ENCODE measurements at regions not wholly inside any gene's neighbourhood (a gene's known extent, or its start where the extent isn't known, plus 50 kb on each side); places are given as distances from the start of the nearest gene placed in this dataset.
"Not testable (repeated sequence)": the region's sequence is repeated elsewhere in the genome, so short reads cannot be mapped to it uniquely, and the experiment has no call there.

DNA sequence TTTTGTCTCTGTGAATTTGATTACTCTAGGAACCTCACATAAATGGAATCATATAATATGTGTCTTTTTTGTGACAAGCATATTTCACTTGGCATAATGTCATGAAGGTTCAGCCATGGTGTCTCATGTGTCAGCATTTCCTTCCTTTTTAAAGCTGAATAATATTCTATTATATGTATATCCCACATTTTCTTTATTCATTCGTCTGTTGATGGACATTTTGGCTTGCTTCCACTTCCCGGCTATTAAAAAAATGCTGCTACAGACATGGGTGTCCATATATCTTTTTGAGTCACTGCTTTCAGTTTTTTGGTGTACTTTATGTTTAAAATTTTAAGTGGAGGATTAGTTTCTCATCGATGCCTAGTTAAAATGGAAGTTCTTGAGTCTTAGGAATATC lies 59.8 kb upstream of the C5orf63 start:
- no peak for DNase-seq

DNA sequence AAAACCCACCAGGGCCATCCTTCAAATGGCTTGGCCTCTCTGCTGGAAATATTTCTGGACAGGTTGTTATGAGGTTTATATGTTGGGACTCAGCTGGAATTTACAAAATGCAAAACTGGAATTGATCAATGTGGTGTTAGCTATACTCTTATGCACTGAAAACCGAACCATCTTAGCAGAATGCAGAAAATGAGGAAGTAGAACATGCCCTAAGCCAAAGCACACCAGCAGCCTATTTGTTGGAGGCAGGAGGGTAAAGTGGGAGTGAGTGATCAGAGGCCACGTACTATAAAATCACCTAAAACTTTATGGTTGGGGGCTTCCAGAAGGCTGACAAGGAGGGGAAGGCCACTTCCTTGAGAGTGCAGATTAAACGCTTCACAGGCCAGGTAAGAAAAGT lies 63.6 kb upstream of the C5orf63 start:
- no peak for DNase-seq

DNA sequence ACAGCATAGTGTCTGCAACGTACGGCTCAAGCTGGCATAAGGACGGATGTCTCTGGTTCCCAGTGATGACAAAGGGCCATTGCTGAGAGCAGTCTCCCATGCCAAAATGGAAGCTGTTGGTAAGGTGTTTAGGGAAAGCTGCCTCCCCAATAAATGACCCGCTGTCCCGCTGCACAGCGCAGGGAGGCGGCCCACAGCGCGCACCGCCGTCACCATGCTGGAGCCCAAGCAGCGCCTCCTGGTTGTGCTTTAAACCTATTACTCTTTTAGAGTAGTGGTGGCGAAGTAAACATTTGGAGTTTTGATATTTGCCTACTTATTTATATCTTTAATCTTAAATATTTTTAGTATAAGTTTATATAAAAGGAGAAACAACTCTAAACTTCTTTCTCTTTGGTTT lies 70.4 kb upstream of the C5orf63 start:
- DNase-seq: no peak

DNA sequence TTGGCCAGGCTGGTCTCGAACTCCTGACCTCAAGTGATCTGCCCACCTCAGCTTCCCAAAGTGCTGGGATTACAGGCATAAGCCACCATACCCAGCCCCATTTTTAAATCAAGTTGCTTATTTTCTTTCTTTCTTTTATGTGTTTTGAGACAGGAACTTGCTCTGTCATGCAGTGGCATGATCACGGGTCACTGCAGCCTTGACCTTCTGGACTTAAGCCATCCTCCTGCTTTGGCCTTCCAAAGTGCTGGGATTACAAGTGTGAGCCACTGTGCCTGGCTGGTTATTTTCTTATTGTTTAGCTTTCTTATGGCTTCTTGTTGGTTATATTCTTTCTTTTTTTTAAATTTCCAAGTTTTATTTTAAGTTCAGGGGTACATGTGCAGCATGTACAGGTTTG lies 79.7 kb upstream of the C5orf63 start:
- DNase-seq: no peak

DNA sequence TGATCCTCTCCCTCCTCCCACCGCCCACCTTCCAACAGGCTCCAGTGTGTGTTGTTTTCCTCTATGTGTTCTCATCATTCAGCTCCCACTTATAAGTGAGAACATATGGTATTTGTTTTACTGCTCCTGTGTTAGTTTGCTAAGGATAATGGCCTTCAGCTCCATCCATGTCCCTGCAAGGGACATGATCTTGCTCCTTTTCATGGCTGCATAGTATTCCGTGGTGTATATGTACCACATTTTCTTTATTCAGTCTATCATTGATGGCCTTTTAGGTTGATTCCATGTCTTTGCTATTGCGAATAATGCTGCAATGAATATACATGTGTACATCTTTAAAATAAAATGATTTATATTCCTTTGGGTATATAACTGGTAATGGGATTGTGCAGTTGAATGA lies 80.2 kb upstream of the C5orf63 start:
- no peak for DNase-seq

DNA sequence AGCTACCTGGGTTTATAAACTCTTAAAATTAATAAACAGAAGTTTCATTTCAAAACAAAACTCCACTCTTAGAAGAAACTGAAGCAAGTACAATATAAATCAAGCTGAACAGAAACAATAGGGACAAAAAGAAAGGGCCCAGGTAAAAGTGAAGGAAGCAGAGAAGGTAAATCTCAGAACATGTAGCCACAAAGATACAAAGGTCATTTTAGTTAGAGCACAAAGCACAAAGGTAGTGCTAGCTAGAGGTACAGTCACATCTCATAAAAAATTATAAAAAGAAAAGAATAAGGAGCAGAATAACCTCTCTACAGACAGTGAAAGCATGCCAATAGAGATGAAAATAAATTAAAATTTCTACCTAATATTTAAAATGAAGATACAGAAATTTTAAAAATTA lies 90.4 kb upstream of the C5orf63 start:
- no peak for DNase-seq

DNA sequence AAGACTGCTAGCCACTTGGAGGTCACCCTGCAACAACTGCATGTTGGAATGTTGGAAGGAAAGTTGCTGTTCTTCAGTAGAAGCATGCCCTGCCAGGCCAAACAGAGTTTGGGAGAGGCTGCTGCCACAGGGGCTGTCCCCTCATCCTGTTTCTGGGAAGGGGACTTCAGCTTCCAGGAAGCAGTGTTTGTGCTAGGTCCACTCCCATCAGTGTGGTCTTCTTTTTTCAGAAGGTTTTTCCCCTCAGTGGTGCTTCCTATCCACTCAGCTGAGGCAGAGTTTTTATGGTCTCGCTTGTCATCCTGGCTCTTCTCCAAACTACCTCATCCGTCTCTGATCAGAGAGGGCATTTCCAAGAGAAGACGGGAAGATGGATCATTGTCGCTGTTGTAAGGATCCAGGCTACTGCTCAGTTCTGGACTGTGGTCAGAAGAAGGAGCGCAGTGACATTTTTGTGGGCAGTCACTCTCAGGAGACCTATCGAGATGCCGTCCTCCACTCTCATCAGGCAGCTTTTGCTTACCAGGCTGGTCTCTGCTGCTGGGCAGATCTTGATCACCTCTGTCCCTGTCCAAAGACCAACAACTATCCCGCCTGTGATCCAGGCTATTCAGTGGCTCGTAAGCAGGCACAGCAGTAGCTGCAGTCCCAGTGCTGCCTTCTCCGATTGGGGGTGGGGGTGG lies 97.8 kb upstream of the C5orf63 start:
- DNase-seq: no peak

DNA sequence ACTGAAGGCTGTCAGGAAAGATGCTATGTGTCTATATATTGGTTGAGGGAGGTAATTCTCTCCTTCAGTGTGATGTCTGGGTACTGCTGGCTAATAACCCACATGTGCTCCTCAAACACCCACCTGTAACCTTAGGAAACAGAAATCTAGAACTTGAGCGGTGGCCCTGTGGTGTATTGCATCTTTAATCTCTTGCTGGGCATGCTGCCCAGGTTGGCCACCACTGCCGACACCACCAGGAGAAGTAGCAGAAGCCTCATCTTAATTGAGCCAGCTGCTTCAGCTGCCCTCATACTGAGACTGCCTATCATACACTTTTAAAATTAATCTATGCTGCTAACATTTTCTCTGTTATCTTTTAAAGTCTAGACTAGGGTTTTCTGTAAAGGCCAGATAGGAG lies 103.5 kb upstream of the C5orf63 start:
- DNase-seq: no peak

DNA sequence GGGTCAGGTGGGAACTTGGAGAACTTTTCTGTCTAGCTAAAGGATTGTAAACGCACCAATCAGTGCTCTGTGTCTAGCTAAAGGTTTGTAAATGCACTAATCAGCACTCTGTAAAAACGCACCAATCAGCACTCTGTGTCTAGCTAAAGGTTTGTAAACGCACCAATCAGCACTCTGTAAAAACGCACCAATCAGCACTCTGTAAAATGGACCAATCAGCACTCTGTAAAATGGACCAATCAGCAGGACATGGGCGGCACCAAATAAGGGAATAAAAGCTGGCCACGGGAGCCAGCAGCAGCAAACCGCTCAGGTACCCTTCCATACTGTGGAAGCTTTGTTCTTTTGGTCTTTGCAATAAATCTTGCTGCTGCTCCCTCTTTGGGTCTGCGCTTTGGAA lies 108.0 kb upstream of the MEGF10 start:
- not testable (repeated sequence) for DNase-seq

DNA sequence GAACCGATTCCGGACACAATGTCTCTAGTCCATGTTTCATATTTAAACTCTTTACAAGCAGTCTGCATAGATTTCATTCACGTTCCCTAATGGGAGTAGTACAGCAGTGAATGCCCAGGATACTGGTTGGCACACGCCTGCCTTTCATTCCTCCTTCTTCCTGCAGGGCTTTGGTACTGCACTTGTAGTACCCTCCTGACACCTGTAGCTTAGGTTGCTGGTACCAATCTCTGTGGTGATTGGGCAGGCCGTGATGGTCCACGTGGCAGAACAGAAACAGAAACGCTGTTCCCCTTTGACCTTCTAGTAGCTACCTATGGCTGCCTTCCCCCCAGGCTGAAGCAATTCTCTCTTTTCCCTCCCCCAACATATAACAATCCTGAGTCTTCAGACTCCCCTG lies 107.3 kb upstream of the MEGF10 start:
- no peak for DNase-seq

DNA sequence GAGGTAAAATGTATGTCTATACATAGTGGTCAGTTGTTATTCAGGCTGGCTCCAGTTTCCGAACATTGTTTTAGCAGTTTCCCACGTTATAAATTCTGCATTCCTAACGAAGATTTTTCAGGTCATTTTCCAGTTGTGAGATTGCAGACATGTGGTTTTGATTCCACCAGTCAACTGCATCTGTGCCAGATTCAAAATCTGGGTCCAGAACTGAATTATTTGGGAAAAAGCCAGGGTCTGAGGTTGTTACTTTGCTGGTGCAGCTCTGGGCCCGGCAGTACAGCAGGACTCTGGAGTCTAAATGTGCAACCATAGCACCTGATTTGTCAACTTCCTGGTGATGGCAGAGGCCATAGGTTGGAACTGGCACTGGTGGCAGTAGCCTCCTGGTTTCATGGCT lies 105.7 kb upstream of the MEGF10 start:
- no peak for DNase-seq

DNA sequence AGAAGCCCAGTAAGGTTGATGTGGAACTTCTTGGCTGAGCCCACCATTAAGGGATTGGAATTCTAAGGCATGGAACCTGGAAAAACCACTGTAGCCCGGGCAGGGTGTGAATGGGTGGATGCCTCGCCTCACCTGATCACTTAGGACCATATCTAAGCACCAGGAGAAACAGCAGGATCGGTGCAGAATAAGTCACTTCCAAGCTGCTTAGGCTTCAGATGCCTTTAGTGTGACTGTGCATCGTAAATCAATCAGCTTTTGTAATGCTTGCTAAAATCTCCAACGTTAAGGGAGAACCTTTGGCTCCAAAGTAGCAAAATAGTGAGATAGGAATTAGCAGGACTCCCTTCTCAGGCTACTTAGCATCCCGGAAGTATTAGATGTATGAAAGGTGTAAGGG lies 103.9 kb upstream of the MEGF10 start:
- DNase-seq: no peak

DNA sequence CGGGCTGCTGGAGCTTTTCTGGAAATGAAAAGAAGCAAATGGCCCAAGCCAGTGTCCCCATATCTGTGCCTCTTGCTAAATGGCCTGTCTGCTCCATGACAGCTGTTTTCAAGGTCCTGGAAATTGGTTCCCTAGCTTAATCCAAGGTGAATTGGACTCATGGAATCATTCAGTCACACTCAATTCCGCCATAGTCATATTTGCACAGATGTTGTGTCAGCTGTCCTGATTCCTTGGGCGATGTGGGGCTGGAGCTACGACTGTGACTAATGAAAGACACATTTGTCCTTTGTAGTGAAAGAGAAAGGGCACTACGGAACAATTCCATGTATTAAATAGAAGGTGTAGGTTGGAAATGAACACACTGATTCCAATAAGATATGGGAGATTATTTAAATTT lies 102.9 kb upstream of the MEGF10 start:
- no peak for DNase-seq

DNA sequence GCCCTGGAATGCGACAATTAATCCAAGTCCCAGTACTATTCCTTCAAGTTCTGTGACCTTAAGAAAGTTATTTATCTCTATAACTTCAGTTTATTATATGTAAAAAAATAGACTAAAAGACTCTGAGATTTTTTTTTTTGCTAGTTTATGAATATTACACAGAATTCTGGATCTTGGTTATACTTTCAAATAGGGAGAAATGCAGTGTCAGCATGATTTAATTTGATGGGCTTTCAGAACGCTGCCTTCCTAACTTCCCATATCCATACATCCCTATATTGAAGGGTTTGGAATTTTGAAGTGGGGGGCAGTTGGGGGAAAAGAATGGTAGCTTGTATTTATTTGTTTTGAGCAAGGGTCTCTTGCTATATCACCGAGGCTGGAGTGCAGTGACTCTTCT lies 98.4 kb upstream of the MEGF10 start:
- no peak for DNase-seq

DNA sequence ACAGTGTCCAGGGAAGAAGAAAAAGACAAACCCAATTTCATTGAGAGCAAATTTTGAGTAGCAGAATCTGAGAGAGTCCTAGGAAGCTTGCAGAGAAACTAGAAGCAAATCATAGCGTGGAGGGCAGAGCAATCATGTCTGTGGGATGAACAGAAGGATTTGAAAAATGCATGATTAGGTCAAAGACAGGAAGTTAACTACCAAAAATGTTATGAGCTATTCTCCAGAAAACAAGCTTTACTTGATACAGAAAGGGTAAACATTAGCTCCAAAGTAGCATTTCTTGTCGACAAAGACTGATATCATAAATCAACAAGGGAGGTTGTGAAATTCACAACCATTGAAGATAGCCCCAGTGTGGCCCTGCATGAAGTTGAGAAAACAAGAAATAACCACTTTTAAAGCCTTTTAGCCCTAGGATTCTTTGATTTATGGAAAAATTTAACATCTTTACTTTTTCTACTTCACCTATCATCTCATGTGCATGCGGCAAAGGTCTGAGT lies 97.7 kb upstream of the MEGF10 start:
- no peak for DNase-seq

DNA sequence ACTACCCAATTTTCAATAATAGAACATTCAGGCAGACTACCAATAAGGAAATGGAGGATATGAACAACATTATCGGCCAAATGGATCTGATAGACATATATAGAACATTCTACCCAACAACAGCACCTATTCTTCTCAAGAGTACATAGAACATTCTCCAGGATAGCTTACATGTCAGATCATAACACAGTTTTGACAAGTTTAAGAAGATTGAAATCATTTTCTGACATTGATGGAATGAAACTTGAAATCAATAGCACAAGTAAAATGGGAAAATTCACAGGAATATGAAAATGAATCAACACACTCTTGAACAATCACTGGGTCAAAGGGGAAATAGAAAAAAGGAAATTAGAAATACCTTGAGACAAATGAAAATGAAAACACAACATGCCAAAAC lies 94.6 kb upstream of the MEGF10 start:
- no peak for DNase-seq

DNA sequence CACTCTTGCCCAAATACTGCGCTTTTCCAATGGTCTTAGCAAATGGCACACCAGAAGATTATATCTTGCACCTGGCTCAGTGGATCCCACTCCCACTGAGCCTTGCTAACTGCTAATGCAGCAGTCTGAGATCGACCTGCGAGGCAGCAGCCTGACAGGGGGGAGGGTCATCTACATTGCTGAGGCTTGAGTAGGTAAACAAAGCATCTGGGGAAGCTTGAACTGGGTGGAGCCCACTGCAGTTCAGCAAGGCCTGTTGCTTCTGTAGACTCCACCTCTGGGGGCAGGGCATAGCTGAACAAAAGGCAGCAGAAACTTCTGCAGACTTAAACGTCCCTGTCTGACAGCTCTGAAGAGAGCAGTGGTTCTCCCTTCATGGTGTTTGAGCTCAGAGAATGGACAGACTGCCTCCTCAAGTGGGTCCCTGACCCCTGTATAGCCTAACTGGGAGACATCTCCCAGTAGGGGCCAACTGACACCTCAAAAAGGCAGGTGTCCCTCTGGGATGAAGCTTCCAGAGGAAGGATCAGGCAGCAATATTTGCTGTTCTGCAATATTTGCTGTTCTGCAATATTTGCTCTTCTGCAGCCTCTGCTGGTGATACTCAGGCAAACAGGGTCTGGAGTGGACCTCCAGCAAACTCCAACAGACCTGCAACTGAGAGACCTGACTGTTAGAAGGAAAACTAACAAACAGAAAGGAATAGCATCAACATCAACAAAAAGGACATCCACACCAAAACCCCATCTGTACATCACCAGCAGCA lies 93.0 kb upstream of the MEGF10 start:
- not testable (repeated sequence) for DNase-seq

DNA sequence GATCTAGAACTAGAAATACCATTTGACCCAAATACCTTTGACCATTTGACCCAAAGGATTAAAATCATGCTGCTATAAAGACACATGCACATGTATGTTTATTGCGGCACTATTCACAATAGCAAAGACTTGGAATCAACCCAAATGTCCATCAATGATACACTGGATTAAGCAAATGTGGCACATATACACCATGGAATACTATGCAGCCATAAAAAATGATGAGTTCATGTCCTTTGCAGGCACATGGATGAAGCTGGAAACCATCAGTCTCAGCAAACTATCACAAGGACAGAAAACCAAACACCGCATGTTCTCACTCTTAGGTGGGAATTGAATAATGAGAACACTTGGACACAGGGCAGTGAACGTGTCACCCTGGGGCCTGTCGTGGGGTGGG lies 87.9 kb upstream of the MEGF10 start:
- not testable (repeated sequence) for DNase-seq

DNA sequence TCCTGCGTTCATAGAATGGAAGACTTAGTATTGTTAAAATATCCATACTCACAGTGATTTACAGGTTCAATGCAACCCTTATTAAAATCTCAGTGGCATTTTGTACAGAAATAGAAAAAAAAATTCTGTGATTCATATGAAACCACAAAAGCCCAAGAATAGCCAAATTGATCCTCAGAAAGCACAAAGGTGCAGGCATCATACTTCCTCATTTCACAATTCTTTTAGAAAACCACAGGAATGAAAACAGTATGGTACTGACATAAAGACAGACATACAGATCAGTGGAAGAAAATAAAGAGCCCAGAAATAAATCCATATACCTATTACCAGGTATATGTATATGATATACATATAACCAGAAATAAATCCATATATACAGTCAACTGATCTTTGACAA lies 86.8 kb upstream of the MEGF10 start:
- DNase-seq: no peak

DNA sequence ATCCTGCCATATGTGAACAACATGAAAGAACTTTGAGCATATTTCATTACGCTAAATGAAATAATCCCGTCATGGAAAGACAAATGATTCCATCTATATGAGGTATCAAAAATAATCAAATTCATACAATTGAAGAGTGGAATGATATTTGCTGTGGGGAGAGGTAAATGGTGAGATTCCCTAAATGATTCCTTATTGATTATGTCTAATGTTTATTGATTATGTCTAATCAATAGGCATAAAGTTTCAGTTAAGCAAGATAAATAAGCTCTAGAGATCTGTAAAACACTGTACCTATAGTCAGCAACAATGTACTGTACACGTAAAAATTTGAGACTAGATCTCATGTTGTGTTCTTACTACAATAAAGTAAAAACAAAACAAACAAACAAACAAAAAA lies 85.4 kb upstream of the MEGF10 start:
- DNase-seq: no peak

DNA sequence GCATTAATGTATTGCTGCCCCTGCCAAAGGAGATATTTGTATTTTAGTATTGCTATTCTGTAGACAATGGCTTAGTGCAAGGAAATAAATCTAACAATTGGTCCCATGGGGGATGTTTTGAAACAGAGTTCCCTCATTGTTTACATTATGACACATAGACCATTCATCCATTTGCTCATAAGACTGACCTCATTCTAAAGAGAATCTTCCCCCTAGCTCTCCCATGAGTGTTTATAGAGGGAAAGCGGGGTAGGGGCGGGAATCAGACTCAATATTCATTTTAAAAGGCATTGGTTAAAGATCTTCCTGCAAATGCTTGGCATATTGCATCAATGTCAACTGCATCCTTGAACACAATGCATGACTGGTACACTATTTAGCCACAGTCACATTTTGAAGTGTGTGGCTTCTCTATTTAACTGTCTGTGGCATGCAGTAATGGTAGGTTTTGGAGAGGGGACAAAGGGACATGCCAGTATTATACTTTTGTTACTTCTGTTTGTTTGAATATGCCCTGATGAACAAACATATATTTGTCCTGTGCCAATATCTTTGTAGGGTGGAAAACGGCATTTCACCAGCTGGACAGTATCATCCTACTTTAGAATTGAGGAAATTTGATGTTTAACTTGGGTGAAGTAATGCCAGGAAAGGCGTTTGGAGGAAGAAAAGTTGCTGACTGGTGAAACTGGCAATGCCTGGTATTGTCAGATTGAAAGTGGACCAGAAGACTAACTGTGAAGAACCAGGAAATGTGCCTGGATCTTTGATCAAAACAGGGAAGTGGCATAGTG lies 84.1 kb upstream of the MEGF10 start:
- no peak for DNase-seq

DNA sequence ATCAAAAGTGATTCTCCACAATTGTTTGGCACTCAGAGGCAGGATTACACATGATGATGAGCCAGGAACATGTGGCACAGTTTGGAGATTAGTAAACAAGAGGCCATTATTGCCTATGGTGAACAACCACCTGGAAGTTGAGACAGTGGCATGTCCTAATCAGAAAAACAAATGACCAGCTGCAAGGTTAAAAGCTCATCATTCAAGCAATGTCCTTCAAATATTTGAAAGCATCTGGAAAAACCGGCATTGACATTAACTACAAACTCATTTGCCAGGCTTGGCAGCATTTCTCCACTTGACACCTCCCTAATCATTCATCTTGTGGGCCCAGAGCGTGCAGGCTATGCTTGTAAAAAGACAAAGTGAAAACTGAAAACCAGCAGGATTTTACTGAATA lies 80.6 kb upstream of the MEGF10 start:
- DNase-seq: no peak

DNA sequence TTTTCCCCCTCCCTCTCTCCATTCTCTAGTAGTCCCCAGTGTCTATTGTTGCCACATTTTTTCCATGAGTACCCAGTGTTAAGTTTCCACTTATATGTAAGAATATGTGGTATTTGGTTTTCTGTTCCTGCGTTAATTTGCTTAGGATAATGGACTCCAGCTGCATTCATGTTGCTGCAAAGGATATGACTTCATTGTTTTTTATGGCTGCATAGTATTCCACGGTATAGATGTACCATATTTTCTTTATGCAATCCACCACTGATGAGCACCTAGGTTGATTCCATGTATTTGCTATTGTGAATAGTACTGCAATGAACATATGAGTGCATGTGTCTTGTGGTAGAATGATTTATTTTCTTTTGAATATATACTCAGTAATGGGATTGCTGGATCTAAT lies 77.4 kb upstream of the MEGF10 start:
- DNase-seq: no peak

DNA sequence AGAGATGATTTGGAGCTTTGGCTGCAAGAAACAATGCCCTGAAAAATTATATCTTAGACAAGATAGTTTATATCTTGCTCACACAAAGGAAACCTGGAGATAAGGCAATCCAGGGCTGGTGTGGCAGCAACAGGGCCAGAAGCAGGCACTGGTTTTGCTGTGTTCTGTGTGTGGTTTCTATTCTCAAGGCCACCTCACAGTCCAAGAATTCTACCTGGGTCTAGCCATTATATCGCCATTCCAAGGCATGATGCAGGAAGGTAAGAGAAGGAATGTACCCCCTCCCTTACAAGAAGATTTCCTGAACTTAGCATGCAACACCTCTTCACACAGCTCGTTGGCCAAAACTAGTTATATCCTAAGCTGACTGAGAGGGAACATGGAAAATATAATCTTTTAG lies 74.5 kb upstream of the MEGF10 start:
- DNase-seq: no peak

Data from CD4-positive, alpha-beta T cell treated with Interferon gamma for 1 hour (primary cell).